ENCODE measurements at regions not wholly inside any gene's neighbourhood (a gene's known extent, or its start where the extent isn't known, plus 50 kb on each side); places are given as distances from the start of the nearest gene placed in this dataset.

GRCh38 chr5:2570586-2570985 is 180.9 kb downstream of the IRX2 start:
- POLR2A ChIA-PET = no interaction called here
- no peak for DNase-seq (ENCODE audit: low read depth, low spot score)
- CTCF ChIA-PET = no interaction called here
- TF ChIP-seq CTCF (IDR thresholded peaks at IDR 0.05; ENCODE audit: insufficient read depth, low read length, missing control alignments) = no peak
- no peak overlapping the region for H3K4me3 ChIP-seq (ENCODE audit: low read depth, low read length)

GRCh38 chr5:2569774-2570542 is 181.5 kb downstream of the IRX2 start:
- DNase-seq (ENCODE audit: low read depth, low spot score) = no peak
- no peak for TF ChIP-seq CTCF (IDR thresholded peaks at IDR 0.05; ENCODE audit: insufficient read depth, low read length, missing control alignments)
- ChIA-PET CTCF (no interaction called here), POLR2A (no interaction called here)
- H3K4me3 ChIP-seq (ENCODE audit: low read depth, low read length) = no peak overlapping the region

- no peak overlapping the region for H3K4me3 ChIP-seq (ENCODE audit: low read depth, low read length)
- CTCF ChIA-PET = no interaction called here
- no peak for TF ChIP-seq CTCF (IDR thresholded peaks at IDR 0.05; ENCODE audit: insufficient read depth, low read length, missing control alignments)
- no peak for DNase-seq (ENCODE audit: low read depth, low spot score)
- POLR2A ChIA-PET = no interaction called here
Measured at GRCh38 chr5:2569176-2569575, 182.3 kb downstream of the IRX2 start.

- ChIA-PET CTCF (no interaction called here), POLR2A (no interaction called here)
Measured at GRCh38 chr5:2566284-2566683, 185.2 kb downstream of the IRX2 start.

GRCh38 chr5:2565147-2565546 is 186.3 kb downstream of the IRX2 start:
- no peak overlapping the region for H3K4me3 ChIP-seq (ENCODE audit: low read depth, low read length)
- TF ChIP-seq CTCF (IDR thresholded peaks at IDR 0.05; ENCODE audit: insufficient read depth, low read length, missing control alignments) = no peak
- DNase-seq (ENCODE audit: low read depth, low spot score) = no peak
- ChIA-PET POLR2A (no interaction called here), CTCF (no interaction called here)

More at GRCh38 chr5:2566284-2566683, 185.2 kb downstream of the IRX2 start:
- no peak for DNase-seq (ENCODE audit: low read depth, low spot score)
- no peak overlapping the region for H3K4me3 ChIP-seq (ENCODE audit: low read depth, low read length)
- TF ChIP-seq CTCF (IDR thresholded peaks at IDR 0.05; ENCODE audit: insufficient read depth, low read length, missing control alignments) = no peak

- ChIA-PET POLR2A (no interaction called here), CTCF (no interaction called here)
- no peak for TF ChIP-seq CTCF (IDR thresholded peaks at IDR 0.05; ENCODE audit: insufficient read depth, low read length, missing control alignments)
- no peak overlapping the region for H3K4me3 ChIP-seq (ENCODE audit: low read depth, low read length)
- DNase-seq (ENCODE audit: low read depth, low spot score) = no peak
Measured at GRCh38 chr5:2563046-2563445, 188.4 kb downstream of the IRX2 start.
